OCI-LY7 (cell line): ENCODE measurements at regions not wholly inside any gene's neighbourhood (a gene's known extent, or its start where the extent isn't known, plus 50 kb on each side); places are given as distances from the start of the nearest gene placed in this dataset.

Experiments
- BruUV-seq: library from RNA; stranded (reverse); fragments of 400-500 nt; replicated peaks from 2 replicates; lab custom pipeline; 2021; lab: Mats Ljungman, UMichigan
- CTCF ChIA-PET: fragments of 300-600 bp; sonication (Branson Sonifier 250); formaldehyde crosslinking; loops from one replicate; lab custom pipeline; 2022; ENCODE audit warnings: antibody characterized with exemption; ENCODE audit not compliant: unreplicated experiment; lab: Charles Lee
- POLR2A ChIA-PET: fragments of 300-600 bp; sonication (Branson Sonifier 250); formaldehyde crosslinking; loops from one replicate; lab custom pipeline; 2022; ENCODE audit warnings: antibody characterized with exemption; lab: Charles Lee
- DNase-seq: peaks from one replicate; pipeline ENCODE4 v3.0.0-alpha.2; 2015; ENCODE audit warnings: low spot score
- H2AFZ ChIP-seq: fragments of 200-600 bp; sonication (generic), shearing (Covaris generic); 2 replicates; pipeline ENCODE4 v1.6.1; 2014; ENCODE audit warnings: mild to moderate bottlenecking, antibody characterized with exemption, low read length, moderate library complexity
- H3K27ac ChIP-seq: fragments of 200-600 bp; sonication (generic); 2 replicates; pipeline ENCODE4 v1.5.1; 2014; ENCODE audit warnings: mixed run types, low read depth, mild to moderate bottlenecking, moderate library complexity, low read length, inconsistent platforms; ENCODE audit not compliant: poor library complexity, severe bottlenecking
- H3K36me3 ChIP-seq: fragments of 200-600 bp; sonication (generic); 2 replicates; pipeline ENCODE4 v1.6.1; 2014; ENCODE audit warnings: mild to moderate bottlenecking, antibody characterized with exemption, low read length, moderate library complexity, mixed read lengths; ENCODE audit not compliant: insufficient read depth
- H3K4me1 ChIP-seq: fragments of 200-600 bp; sonication (generic); 2 replicates; pipeline ENCODE4 v1.5.1; 2014; ENCODE audit warnings: mild to moderate bottlenecking, low read length; ENCODE audit not compliant: insufficient read depth, poor library complexity, severe bottlenecking
- H3K4me2 ChIP-seq: fragments of 200-600 bp; sonication (generic); 2 replicates; pipeline ENCODE4 v1.6.1; 2014; ENCODE audit warnings: mild to moderate bottlenecking, low read length
- H3K4me3 ChIP-seq: fragments of 200-600 bp; sonication (generic); 2 replicates; pipeline ENCODE4 v1.5.1; 2014; ENCODE audit warnings: mild to moderate bottlenecking, low read depth, low read length; ENCODE audit not compliant: poor library complexity, severe bottlenecking
- H3K79me2 ChIP-seq: fragments of 200-600 bp; sonication (generic); 2 replicates; pipeline ENCODE4 v1.6.1; 2016; ENCODE audit warnings: low read depth, mild to moderate bottlenecking, low read length, moderate library complexity, mixed read lengths; ENCODE audit not compliant: insufficient read depth
- H3K9me2 ChIP-seq: fragments of 200-600 bp; sonication (generic); 2 replicates; pipeline ENCODE4 v1.6.1; 2016; ENCODE audit warnings: mild to moderate bottlenecking, low read length, mixed read lengths; ENCODE audit not compliant: insufficient read depth
- H3K9me3 ChIP-seq: fragments of 200-600 bp; sonication (generic); 2 replicates; pipeline ENCODE4 v1.6.1; 2014; ENCODE audit warnings: mild to moderate bottlenecking, mixed run types, low read length, mixed read lengths
- H4K20me1 ChIP-seq: fragments of 200-600 bp; sonication (generic); 2 replicates; pipeline ENCODE4 v1.6.1; 2014; ENCODE audit warnings: mild to moderate bottlenecking, antibody characterized with exemption, low read length, moderate library complexity, mixed read lengths; ENCODE audit not compliant: insufficient read depth
- EZH2phosphoT487 ChIP-seq: fragments of 200-600 bp; sonication (generic); IDR thresholded peaks from 2 replicates; pipeline ENCODE4 v1.6.1; 2018; ENCODE audit warnings: low read depth, borderline replicate concordance, mild to moderate bottlenecking, mixed run types, antibody characterized with exemption, low read length, moderate library complexity, mixed read lengths
- intact Hi-C: fragments of 100-400 bp; cut with micrococcal nuclease; formaldehyde crosslinking; loops from one replicate; pipeline ENCODE4 v1.10.0; 2022; ENCODE audit not compliant: unreplicated experiment
- TF ChIP-seq, protein P1 (sequence below): fragments of 200-600 bp; sonication (generic); conservative IDR thresholded peaks from 2 replicates; pipeline ENCODE4 v1.5.1; 2014; ENCODE audit warnings: mild to moderate bottlenecking, antibody characterized with exemption, low read length, moderate library complexity, mixed read lengths

DNA sequence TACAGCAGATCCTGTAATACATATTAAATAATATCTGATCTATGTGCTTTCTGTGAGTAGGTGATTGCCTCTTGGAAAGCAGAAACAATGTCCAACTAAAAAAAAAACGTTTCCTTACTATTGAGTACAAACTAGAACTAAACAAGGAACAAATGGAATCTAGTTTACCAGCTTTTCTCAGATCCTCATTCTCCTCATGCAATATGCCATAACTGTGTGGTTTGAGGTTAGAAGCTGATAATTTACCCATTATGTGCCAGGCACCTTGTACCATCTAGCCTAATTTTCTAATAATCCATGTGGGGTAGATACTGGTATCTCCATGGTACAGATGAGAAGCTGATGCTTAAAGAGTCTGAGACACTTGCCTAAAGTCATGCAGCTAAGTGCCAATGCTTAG, 154.7 kb downstream of the PTGER3 start:
- BruUV-seq, result no TSS peak
- H3K9me2 ChIP-seq, result no peaks in the 10 kb centered on the region
- H3K4me2 ChIP-seq, result no peak overlapping the region
- ChIA-PET CTCF (no interaction called here), POLR2A (interaction anchor here (1.1 kb wide), 1 partner anchor 25 kb away, joined by 3 read pairs; no protein-coding TSS in a partner anchor)
- no peaks in the 10 kb centered on the region for H3K9me3 ChIP-seq
- H3K36me3 ChIP-seq, result no peaks in the 10 kb centered on the region
- H2AFZ ChIP-seq, result no peak overlapping the region
- no peak overlapping the region for H3K4me3 ChIP-seq
- H3K79me2 ChIP-seq, result no peaks in the 10 kb centered on the region
- intact Hi-C loops, result no loop called here
- no peak overlapping the region for H3K27ac ChIP-seq
- H3K4me1 ChIP-seq, result no peaks in the 10 kb centered on the region
- H4K20me1 ChIP-seq, result no peaks in the 10 kb centered on the region
- TF ChIP-seq, protein P1, sequence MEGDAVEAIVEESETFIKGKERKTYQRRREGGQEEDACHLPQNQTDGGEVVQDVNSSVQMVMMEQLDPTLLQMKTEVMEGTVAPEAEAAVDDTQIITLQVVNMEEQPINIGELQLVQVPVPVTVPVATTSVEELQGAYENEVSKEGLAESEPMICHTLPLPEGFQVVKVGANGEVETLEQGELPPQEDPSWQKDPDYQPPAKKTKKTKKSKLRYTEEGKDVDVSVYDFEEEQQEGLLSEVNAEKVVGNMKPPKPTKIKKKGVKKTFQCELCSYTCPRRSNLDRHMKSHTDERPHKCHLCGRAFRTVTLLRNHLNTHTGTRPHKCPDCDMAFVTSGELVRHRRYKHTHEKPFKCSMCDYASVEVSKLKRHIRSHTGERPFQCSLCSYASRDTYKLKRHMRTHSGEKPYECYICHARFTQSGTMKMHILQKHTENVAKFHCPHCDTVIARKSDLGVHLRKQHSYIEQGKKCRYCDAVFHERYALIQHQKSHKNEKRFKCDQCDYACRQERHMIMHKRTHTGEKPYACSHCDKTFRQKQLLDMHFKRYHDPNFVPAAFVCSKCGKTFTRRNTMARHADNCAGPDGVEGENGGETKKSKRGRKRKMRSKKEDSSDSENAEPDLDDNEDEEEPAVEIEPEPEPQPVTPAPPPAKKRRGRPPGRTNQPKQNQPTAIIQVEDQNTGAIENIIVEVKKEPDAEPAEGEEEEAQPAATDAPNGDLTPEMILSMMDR, result no peak
- no peak for TF ChIP-seq EZH2phosphoT487
- no peak for DNase-seq

DNA sequence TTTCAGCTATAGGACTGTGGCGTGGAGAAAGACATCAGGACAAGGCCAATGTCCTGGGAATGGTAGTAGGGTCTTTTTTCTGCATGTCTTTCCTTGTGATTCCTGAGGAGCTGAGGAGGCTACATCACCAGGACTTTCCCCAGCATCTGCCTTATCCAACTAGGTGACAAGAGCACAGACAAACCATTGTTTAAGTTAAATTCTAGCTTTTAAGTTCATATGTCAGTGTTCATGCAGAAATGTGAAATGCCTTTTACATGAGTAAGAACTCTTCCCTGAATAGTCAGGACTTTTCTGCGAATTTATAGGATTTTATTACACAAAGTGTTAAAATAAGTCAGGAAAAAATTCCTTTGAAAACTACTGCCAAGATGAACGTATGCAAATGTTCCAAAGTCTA, 154.2 kb downstream of the PTGER3 start:
- no peak overlapping the region for H2AFZ ChIP-seq
- H4K20me1 ChIP-seq, result no peaks in the 10 kb centered on the region
- no peaks in the 10 kb centered on the region for H3K36me3 ChIP-seq
- no peaks in the 10 kb centered on the region for H3K9me2 ChIP-seq
- no peak overlapping the region for H3K27ac ChIP-seq
- ChIA-PET CTCF (no interaction called here), POLR2A (interaction anchor here (1.1 kb wide), 1 partner anchor 25 kb away, joined by 3 read pairs; no protein-coding TSS in a partner anchor)
- H3K4me2 ChIP-seq, result no peak overlapping the region
- TF ChIP-seq EZH2phosphoT487, result no peak
- TF ChIP-seq, protein P1, result no peak
- no peaks in the 10 kb centered on the region for H3K79me2 ChIP-seq
- no peaks in the 10 kb centered on the region for H3K9me3 ChIP-seq
- H3K4me1 ChIP-seq, result no peaks in the 10 kb centered on the region
- H3K4me3 ChIP-seq, result no peak overlapping the region
- no TSS peak for BruUV-seq
- DNase-seq, result no peak
- intact Hi-C loops, result no loop called here

GRCh38 chr1:70895531-70895930, 152.1 kb downstream of the PTGER3 start:
- CTCF ChIA-PET, result no interaction called here
- POLR2A ChIA-PET, result interaction anchor here (0.8 to 1.9 kb wide), 3 partner anchors 11 to 828 kb away, joined by 3 to 6 read pairs (median 3); no protein-coding TSS in a partner anchor
- Histone ChIP-seq H3K27ac (no peak overlapping the region), H2AFZ (no peak overlapping the region), H3K79me2 (no peaks in the 10 kb centered on the region), H3K36me3 (no peaks in the 10 kb centered on the region), H3K4me3 (no peak overlapping the region), H3K4me2 (no peak overlapping the region), H3K9me3 (no peaks in the 10 kb centered on the region), H4K20me1 (no peaks in the 10 kb centered on the region), H3K9me2 (no peaks in the 10 kb centered on the region), H3K4me1 (no peaks in the 10 kb centered on the region)
- intact Hi-C loops, result no loop called here
- no peak for DNase-seq
- BruUV-seq, result no TSS peak
- TF ChIP-seq, protein P1, result no peak
